RWPE1 (cell line): ENCODE measurements at regions not wholly inside any gene's neighbourhood (a gene's known extent, or its start where the extent isn't known, plus 50 kb on each side); places are given as distances from the start of the nearest gene placed in this dataset.
A peak's percentile ranks its signal among the peaks of the same experiment; 100 is the strongest.

Source experiments
- CTCF ChIA-PET: fragments of 350-600 bp; sonication (Branson Sonifier 250); formaldehyde crosslinking; extraction: SDS; loops from one replicate; lab custom pipeline; 2021; lab: Yijun Ruan, JAX
- POLR2A ChIA-PET: fragments of 400-600 bp; formaldehyde crosslinking; extraction: SDS; loops from one replicate; lab custom pipeline; 2020; ENCODE audit warnings: antibody characterized with exemption; ENCODE audit not compliant: low non-redundant PET; lab: Yijun Ruan, JAX
- DNase-seq: peaks from one replicate; pipeline ENCODE4 v3.0.0; 2012; ENCODE audit warnings: low spot score
- H3K27ac ChIP-seq: fragments of 450-650 bp; 2 replicates; pipeline ENCODE4 v1.5.1; 2017
- CTCF ChIP-seq: fragments of 450-650 bp; conservative IDR thresholded peaks from 2 replicates; pipeline ENCODE4 v1.5.1; 2017; ENCODE audit warnings: low read depth, mild to moderate bottlenecking

GRCh38 chr3:143200001-143200924 is 80.7 kb downstream of the CHST2 start:
- CTCF ChIA-PET = interaction anchor here (0.6 kb wide), 1 partner anchor 470 kb away, joined by 3 read pairs; no protein-coding TSS in a partner anchor
- no peak for TF ChIP-seq CTCF

GRCh38 chr3:143201045-143201444 is 81.5 kb downstream of the CHST2 start:
- no peak for DNase-seq
- POLR2A ChIA-PET = no interaction called here
- CTCF ChIA-PET = no interaction called here
- no peak overlapping the region for H3K27ac ChIP-seq
- no peak for TF ChIP-seq CTCF

More at GRCh38 chr3:143200001-143200924, 80.7 kb downstream of the CHST2 start:
- no peak overlapping the region for H3K27ac ChIP-seq
- POLR2A ChIA-PET = no interaction called here
- no peak for DNase-seq

GRCh38 chr3:143201870-143202752 is 82.5 kb downstream of the CHST2 start:
- ChIA-PET CTCF (no interaction called here), POLR2A (no interaction called here)
- DNase-seq = no peak
- no peak overlapping the region for H3K27ac ChIP-seq
- TF ChIP-seq CTCF = no peak

- POLR2A ChIA-PET = no interaction called here
- no peak for TF ChIP-seq CTCF
- H3K27ac ChIP-seq = no peak overlapping the region
- no peak for DNase-seq
- CTCF ChIA-PET = interaction anchor here (0.6 kb wide), 1 partner anchor 699 kb away, joined by 4 read pairs; no protein-coding TSS in a partner anchor
Observed at GRCh38 chr3:143203142-143203541, 83.6 kb downstream of the CHST2 start.

GRCh38 chr3:143203848-143204247 is 84.3 kb downstream of the CHST2 start:
- POLR2A ChIA-PET = no interaction called here
- CTCF ChIA-PET = interaction anchor here (0.6 kb wide), 1 partner anchor 16 kb away, joined by 3 read pairs; no protein-coding TSS in a partner anchor
- DNase-seq = peak; percentile 54
- no peak overlapping the region for H3K27ac ChIP-seq
- TF ChIP-seq CTCF = no peak

GRCh38 chr3:143206955-143207337 is 87.4 kb downstream of the CHST2 start:
- no peak for DNase-seq
- no peak overlapping the region for H3K27ac ChIP-seq
- POLR2A ChIA-PET = no interaction called here
- CTCF ChIA-PET = interaction anchor here (0.7 kb wide), 1 partner anchor 355 kb away, joined by 3 read pairs; no protein-coding TSS in a partner anchor
- no peak for TF ChIP-seq CTCF
